Mammary epithelial cell (primary cell): ENCODE measurements at regions not wholly inside any gene's neighbourhood (a gene's known extent, or its start where the extent isn't known, plus 50 kb on each side); places are given as distances from the start of the nearest gene placed in this dataset.

ENCODE experiments used
- CTCF ChIP-seq, 2 donors: IDR thresholded peaks in 1 of 2; conservative IDR thresholded peaks in 1 of 2; 2 replicates each; pipeline ENCODE4 v1.5.1; 2011 to 2012; ENCODE audit warnings: inconsistent platforms in 2 of 2, low read length in 2 of 2, mild to moderate bottlenecking in 2 of 2, control low read depth in 1 of 2, low read depth in 1 of 2; ENCODE audit not compliant: insufficient read depth in 1 of 2; ENCODE audit errors: extremely low read depth in 1 of 2
- EZH2 ChIP-seq: IDR thresholded peaks from 2 replicates; pipeline ENCODE4 v1.6.1; 2012; ENCODE audit warnings: low read length, inconsistent platforms, borderline replicate concordance

- TF ChIP-seq CTCF (conservative IDR thresholded peaks at IDR 0.05 in 1 of 2, IDR thresholded peaks at IDR 0.05 in 1 of 2; ENCODE audit: extremely low read depth in 1 of 2, insufficient read depth in 1 of 2, low read depth in 1 of 2, low read length in 2 of 2) (no peak), EZH2 (no peak)
Observed at GRCh38 chr13:50326811-50327210, 311.6 kb downstream of the KCNRG start.
